HL-60/S4 treated with phorbol 12-myristate 13-acetate at 8.2 ng/mL for 4 days and 3 days (cell line): ENCODE measurements at regions not wholly inside any gene's neighbourhood (a gene's known extent, or its start where the extent isn't known, plus 50 kb on each side); places are given as distances from the start of the nearest gene placed in this dataset.
"Not testable (repeated sequence)": the region's sequence is repeated elsewhere in the genome, so short reads cannot be mapped to it uniquely, and the experiment has no call there.

Experiments used
- in situ Hi-C: fragments of 300-500 bp; cut with MboI; formaldehyde crosslinking; loops from 2 replicates; pipeline ENCODE4 v1.15.0; 2022; ENCODE audit warnings: low sequenced_read_pairs

- in situ Hi-C loops: no loop called here
These were observed 297.2 kb downstream of the C6orf118 start for GRCh38 chr6:165012183-165012582.

DNA sequence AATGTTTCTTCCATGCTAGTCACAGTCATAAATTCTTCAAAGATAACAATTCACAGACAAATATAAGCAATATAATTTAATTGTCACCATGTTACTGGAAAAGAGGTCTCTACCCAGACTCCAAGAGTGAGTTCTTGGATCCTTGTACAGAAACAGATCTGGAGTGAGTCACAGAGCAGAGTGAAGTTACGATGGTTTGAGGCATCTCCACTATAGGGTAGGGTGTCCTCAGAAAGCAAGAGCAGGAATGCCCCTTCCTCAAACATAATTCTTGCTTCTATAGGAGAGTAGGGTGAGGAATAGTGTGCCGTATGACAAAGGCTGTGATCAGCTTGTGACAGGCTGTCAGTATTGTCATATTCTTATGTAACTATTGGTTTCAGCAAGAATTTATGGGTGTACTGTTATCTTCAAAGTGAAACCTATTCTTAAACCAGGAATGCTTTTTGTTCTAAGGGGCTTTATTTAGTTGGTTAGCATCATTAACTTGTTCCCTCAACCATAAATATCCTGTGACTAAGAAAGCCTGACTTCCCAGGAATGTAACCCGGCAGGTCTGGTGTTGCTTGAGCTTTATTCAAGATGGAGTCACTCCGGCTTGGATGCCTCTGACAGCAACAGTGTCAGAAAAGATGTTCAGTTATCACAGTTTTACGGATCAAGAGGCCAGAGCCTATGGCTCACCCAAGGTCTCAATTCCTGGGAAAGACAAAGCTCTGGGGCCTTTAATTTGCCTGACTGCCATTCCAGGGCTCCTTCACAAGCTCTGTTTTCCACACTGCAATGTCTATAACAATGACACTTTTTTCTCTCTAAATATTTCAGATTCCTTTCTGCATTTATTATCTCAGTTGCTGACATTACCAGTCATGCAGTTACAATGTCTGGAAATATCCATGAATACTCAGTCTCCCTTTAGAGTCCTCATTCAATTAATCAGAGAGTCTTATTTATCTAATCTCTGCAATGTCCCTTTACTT, 298.6 kb downstream of the C6orf118 start:
- in situ Hi-C loops: no loop called here

GRCh38 chr6:165008971-165009370, 300.4 kb downstream of the C6orf118 start:
- in situ Hi-C loops: no loop called here

GRCh38 chr6:165002866-165003265, 306.5 kb downstream of the C6orf118 start:
- in situ Hi-C loops: no loop called here

GRCh38 chr6:165002358-165002757, 307.0 kb downstream of the C6orf118 start:
- in situ Hi-C loops: no loop called here

- in situ Hi-C loops: no loop called here
These were observed 307.8 kb downstream of the C6orf118 start for GRCh38 chr6:165001502-165002157.

DNA sequence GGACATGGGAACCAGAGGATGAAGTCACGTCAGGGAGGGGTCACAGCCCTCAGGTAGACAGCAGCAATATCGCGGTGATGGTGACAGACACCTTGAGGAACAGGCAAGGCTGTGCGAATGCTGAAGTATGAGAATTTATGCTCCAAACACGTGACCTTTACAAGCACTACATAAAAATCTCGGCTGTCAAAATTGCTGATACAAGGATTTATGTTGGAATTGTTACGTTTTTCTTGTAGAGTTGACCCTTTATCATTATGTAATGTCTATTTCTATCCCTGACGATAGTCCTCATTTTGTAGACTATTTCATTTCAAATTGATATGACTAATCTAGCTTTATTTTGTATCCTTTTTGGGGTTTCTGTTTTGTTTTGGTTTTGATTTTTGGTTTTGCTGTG, 311.1 kb downstream of the C6orf118 start:
- in situ Hi-C loops: no loop called here

- in situ Hi-C loops: no loop called here
These were observed 312.6 kb downstream of the C6orf118 start for GRCh38 chr6:164996838-164997237.

DNA sequence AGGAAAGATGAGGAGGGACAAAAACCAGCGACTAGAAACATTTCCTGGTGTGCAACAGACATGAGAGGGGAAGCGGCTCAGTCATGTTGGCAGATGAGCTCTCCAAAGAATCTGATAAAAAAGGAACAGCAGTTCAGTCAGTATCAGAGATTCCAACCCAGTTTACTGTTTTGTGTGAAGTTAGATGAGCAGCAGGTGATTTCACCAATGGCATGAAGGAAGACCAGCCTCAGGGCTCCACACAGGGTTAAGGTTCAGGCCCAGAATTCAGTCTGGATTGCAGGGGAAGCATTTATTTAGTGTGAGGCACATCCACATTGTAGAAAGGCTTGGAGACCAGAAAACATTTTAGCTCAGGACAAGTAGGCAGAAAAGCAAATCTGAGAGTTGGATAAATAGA, 317.8 kb downstream of the C6orf118 start:
- in situ Hi-C loops: no loop called here

GRCh38 chr6:164990901-164991300, 318.5 kb downstream of the C6orf118 start:
- in situ Hi-C loops: no loop called here

GRCh38 chr6:164982389-164982788, 327.0 kb downstream of the C6orf118 start:
- in situ Hi-C loops: no loop called here

- in situ Hi-C loops: no loop called here
These were observed 342.3 kb downstream of the C6orf118 start for GRCh38 chr6:164967102-164967501.

- in situ Hi-C loops: no loop called here
These were observed 346.6 kb downstream of the C6orf118 start for GRCh38 chr6:164962805-164963204.

- in situ Hi-C loops: no loop called here
These were observed 362.2 kb downstream of the C6orf118 start for GRCh38 chr6:164947164-164947563.

GRCh38 chr6:164942271-164942670, 367.1 kb downstream of the C6orf118 start:
- in situ Hi-C loops: no loop called here

GRCh38 chr6:164933238-164933794, 376.1 kb downstream of the C6orf118 start:
- in situ Hi-C loops: not testable (repeated sequence)

DNA sequence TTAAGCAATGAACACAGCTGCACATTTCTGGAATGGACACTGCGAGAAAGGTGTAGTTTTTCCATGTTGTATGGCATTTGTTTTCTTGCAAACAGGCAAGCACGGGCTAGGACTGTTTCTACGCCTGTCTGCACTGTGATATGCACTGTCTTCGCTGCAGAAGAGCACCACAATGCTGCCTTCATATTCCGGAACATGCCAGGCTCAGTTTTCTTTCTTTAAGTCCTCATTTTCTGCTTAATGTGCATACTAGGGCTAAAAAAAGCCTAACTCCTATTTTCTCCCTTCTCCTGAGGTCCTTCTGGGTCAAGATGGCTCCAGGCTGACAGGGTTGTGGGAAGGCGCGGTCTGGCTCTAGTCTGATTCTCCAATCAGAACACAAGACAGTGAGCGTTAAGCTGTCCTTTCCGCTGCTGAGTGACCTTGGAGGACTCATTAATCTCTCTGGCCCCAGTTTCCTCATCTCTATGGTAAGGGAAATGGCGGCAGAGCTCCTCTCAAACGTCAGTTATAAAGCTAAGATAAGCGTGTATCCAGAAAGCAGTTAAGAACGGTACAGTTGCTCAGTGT, 379.9 kb downstream of the C6orf118 start:
- in situ Hi-C loops: no loop called here

GRCh38 chr6:164928728-164929407, 380.5 kb downstream of the C6orf118 start:
- in situ Hi-C loops: no loop called here

DNA sequence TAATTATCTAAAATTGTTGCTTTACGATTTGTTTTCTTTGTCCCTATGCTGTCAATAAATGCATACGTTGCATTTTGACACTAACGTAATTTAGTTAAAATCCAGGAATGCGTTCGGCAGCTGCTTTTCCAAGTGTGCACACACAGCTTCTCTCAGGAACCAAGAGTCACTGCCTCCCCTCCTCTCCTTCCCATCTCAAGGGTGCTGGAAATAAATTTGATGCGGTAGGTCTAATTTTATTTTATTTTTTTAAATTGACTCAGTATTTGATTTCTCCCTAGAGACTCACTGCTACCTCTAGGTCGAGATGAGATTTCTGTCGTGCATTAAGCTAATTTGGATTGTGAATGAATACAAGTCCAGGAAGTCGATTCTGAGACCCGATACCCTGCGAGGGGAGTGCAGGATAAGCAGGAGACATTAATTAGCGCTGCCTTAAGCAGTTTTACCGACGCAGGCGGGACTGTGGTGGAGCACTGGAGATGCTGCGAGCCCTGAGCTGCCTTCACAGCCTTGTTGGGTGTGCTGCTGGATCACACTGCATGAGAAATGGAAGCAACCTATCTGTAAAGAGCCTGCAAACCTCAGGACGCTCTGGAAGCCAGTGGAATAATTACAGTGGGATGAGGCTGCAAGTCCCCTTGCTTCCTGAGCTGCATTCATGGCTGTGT, 381.2 kb downstream of the C6orf118 start:
- in situ Hi-C loops: no loop called here
